ENCODE measurements at regions not wholly inside any gene's neighbourhood (a gene's known extent, or its start where the extent isn't known, plus 50 kb on each side); places are given as distances from the start of the nearest gene placed in this dataset.

DNA sequence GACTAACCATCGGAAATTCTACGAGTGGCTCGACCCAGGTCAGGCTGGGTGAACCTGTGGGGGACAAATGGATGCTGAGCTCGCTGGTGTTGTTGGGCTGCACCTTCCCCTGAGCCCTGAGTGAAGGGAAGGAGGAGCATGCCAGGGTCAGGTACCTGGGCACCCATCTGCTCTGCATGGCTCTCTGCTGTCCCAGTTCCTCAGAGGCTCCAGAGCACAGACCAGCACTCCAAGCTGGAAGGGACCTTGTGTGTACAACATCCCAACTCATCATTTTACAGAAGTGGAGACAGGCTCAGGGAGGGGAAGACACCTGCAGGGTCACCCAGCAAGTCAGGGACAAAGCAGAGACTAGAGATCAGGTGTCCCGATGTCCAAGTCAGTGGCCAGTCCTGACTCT is 84.9 kb upstream of the NLRP1 start:
- H3K4me3 ChIP-seq (ENCODE audit: low read depth, low read length), result no peak overlapping the region
- no peak for DNase-seq (ENCODE audit: low read depth)
- TF ChIP-seq POLR2A (IDR thresholded peaks at IDR 0.05; ENCODE audit: extremely low read depth, insufficient read length) (no peak), MYC (IDR thresholded peaks at IDR 0.05; ENCODE audit: low read depth, low read length) (no peak), CTCF (IDR thresholded peaks at IDR 0.05; ENCODE audit: low read depth, low read length) (no peak)
- TF ChIP-seq, protein P1, sequence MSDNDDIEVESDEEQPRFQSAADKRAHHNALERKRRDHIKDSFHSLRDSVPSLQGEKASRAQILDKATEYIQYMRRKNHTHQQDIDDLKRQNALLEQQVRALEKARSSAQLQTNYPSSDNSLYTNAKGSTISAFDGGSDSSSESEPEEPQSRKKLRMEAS (IDR thresholded peaks at IDR 0.05; ENCODE audit: low read depth, low read length), result no peak

DNA sequence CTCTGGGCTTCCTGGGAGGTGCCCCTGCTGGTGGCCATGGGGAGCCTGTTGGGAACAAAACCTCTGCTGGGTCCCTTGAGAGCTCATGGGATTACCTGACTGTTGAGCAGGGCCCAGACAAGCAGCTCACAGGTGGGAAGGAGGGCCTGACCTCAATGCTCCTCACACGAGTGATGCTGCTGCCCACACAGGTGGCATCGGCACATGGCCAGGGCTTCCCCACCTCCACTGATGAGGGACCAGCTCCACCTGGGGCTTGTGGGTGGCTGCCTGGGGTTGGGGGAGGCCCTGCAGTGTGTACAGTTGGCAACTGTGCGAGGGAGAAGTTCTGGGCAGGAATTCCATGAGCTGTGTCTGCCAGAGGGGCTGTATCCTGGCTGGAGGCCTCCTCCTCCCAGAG is 87.8 kb upstream of the NLRP1 start:
- no peak overlapping the region for H3K4me3 ChIP-seq (ENCODE audit: low read depth, low read length)
- no peak for DNase-seq (ENCODE audit: low read depth)
- TF ChIP-seq, protein P1 (IDR thresholded peaks at IDR 0.05; ENCODE audit: low read depth, low read length), result no peak
- no peak for TF ChIP-seq POLR2A (IDR thresholded peaks at IDR 0.05; ENCODE audit: extremely low read depth, insufficient read length)
- TF ChIP-seq CTCF (IDR thresholded peaks at IDR 0.05; ENCODE audit: low read depth, low read length), result no peak
- no peak for TF ChIP-seq MYC (IDR thresholded peaks at IDR 0.05; ENCODE audit: low read depth, low read length)

DNA sequence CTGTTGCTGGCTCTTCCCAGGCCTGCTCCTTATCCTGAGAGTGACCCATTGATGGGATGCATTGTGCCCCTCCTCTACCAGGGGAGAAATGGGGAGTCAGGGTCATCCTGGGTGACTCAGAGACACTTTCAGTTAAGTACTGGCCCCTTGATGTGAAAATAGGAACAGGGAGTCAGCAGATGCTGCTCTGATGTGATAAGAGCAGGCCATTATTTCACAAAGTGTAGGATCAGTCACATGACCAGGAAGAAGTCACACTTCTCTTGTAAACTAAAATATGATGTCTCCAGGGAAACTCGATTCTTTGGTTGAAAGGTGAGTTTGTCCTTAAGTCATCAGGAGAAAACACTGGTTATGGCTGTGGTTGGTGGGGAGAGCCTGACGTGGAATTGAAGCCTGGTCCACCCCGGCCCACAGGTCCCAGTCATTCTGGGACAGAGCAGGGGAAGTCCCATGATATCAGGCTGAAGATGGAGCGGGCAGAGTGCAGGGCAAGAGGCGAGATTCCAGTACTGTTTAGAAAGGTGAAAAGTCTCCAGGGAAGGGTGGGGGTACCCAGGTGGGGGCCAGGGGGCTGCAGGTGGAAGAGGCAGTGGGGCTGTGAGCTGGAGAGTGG is 88.6 kb upstream of the NLRP1 start:
- DNase-seq (ENCODE audit: low read depth), result peak; percentile 1
- H3K4me3 ChIP-seq (ENCODE audit: low read depth, low read length), result no peak overlapping the region
- TF ChIP-seq CTCF (IDR thresholded peaks at IDR 0.05; ENCODE audit: low read depth, low read length) (no peak), POLR2A (IDR thresholded peaks at IDR 0.05; ENCODE audit: extremely low read depth, insufficient read length) (no peak), MYC (IDR thresholded peaks at IDR 0.05; ENCODE audit: low read depth, low read length) (no peak)
- TF ChIP-seq, protein P1 (IDR thresholded peaks at IDR 0.05; ENCODE audit: low read depth, low read length), result no peak

DNA sequence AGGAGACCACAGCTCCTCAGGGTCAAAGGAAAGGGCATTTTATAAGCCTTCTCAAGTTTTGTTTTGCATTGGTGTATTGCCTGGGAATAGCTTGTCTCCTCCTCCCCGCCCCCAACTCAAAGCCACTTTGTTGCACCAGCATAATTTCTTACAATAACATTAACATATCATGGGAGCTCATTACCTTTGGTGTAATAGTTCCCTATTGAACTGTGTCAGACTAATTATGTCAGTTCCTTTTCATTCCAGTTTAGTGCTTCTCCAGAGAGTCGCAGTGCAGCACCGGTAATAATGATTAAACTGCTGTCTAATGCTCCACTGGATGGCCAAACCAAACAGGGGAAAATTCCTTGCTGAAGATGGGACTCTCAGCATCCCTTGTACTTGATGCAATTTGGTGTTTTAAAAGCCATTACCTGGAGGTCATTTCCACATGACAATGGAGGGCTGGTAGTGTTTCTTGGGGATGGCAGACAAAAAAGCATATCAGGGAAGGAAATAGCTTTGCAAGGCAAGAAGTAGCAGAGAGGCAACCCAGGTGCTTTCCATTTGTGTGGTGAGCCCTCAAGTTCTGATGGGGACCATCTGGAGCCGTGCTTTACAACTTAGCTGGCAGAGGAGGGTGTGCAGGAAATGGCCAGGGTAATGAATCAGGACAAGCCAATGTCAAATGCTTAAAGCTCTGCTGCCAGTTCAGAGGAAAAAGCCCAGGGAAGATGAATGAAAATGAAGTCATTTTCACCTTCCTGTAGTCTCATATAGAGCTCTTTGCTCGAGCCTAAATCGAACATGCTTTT is 91.5 kb upstream of the NLRP1 start:
- no peak for DNase-seq (ENCODE audit: low read depth)
- H3K4me3 ChIP-seq (ENCODE audit: low read depth, low read length), result no peak overlapping the region
- TF ChIP-seq MYC (IDR thresholded peaks at IDR 0.05; ENCODE audit: low read depth, low read length) (no peak), POLR2A (IDR thresholded peaks at IDR 0.05; ENCODE audit: extremely low read depth, insufficient read length) (no peak)

- DNase-seq (ENCODE audit: low read depth), result no peak
- no peak overlapping the region for H3K4me3 ChIP-seq (ENCODE audit: low read depth, low read length)
- TF ChIP-seq, protein P1 (IDR thresholded peaks at IDR 0.05; ENCODE audit: low read depth, low read length), result no peak
- no peak for TF ChIP-seq POLR2A (IDR thresholded peaks at IDR 0.05; ENCODE audit: extremely low read depth, insufficient read length)
- TF ChIP-seq CTCF (IDR thresholded peaks at IDR 0.05; ENCODE audit: low read depth, low read length), result no peak
- TF ChIP-seq MYC (IDR thresholded peaks at IDR 0.05; ENCODE audit: low read depth, low read length), result no peak
Measured at GRCh38 chr17:5677620-5678019, 93.3 kb upstream of the NLRP1 start.

- no peak for DNase-seq (ENCODE audit: low read depth)
- TF ChIP-seq MYC (IDR thresholded peaks at IDR 0.05; ENCODE audit: low read depth, low read length), result no peak
- no peak for TF ChIP-seq CTCF (IDR thresholded peaks at IDR 0.05; ENCODE audit: low read depth, low read length)
- no peak for TF ChIP-seq POLR2A (IDR thresholded peaks at IDR 0.05; ENCODE audit: extremely low read depth, insufficient read length)
- TF ChIP-seq, protein P1 (IDR thresholded peaks at IDR 0.05; ENCODE audit: low read depth, low read length), result no peak
Measured at GRCh38 chr17:5678171-5678570, 93.9 kb upstream of the NLRP1 start.

More at GRCh38 chr17:5678171-5678570, 93.9 kb upstream of the NLRP1 start:
- H3K4me3 ChIP-seq (ENCODE audit: low read depth, low read length), result no peak overlapping the region

All from NB4 (cell line).